ENCODE measurements at regions not wholly inside any gene's neighbourhood (a gene's known extent, or its start where the extent isn't known, plus 50 kb on each side); places are given as distances from the start of the nearest gene placed in this dataset.

DNA sequence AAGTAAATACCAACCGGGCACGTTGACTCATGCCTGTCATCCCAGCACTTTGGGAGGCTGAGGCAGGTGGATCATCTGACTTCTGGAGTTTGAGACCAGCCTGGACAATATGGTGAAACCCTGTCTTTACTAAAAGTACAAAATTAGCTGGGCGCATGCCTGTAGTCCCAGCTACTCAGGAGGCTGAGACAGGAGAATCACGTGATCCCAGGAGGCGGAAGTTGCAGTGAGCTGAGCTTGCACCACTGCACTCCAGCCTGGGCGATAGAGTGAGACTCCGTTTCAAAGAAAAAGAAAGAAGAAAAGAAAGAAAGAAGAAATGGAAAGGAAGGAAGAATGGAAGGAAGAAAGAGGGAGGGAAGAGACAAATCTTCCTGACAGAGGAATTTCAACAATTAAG is 108.7 kb downstream of the AHSP start:
- TF ChIP-seq, protein P1, sequence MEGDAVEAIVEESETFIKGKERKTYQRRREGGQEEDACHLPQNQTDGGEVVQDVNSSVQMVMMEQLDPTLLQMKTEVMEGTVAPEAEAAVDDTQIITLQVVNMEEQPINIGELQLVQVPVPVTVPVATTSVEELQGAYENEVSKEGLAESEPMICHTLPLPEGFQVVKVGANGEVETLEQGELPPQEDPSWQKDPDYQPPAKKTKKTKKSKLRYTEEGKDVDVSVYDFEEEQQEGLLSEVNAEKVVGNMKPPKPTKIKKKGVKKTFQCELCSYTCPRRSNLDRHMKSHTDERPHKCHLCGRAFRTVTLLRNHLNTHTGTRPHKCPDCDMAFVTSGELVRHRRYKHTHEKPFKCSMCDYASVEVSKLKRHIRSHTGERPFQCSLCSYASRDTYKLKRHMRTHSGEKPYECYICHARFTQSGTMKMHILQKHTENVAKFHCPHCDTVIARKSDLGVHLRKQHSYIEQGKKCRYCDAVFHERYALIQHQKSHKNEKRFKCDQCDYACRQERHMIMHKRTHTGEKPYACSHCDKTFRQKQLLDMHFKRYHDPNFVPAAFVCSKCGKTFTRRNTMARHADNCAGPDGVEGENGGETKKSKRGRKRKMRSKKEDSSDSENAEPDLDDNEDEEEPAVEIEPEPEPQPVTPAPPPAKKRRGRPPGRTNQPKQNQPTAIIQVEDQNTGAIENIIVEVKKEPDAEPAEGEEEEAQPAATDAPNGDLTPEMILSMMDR (IDR thresholded peaks at IDR 0.05) = no peak
- TF ChIP-seq EZH2 (IDR thresholded peaks at IDR 0.05; ENCODE audit: borderline replicate concordance, insufficient read depth, low read depth, low read length, poor library complexity, severe bottlenecking) = no peak
